SU-DHL-6 (cell line): ENCODE measurements at regions not wholly inside any gene's neighbourhood (a gene's known extent, or its start where the extent isn't known, plus 50 kb on each side); places are given as distances from the start of the nearest gene placed in this dataset.

Source experiments
- H2AFZ ChIP-seq: fragments of 200-600 bp; sonication (generic); 2 replicates; pipeline ENCODE4 v1.6.1; 2014; ENCODE audit warnings: low read depth, mild to moderate bottlenecking, moderate library complexity, mixed read lengths, antibody characterized with exemption, low read length; ENCODE audit not compliant: severe bottlenecking
- H3F3A ChIP-seq: fragments of 200-600 bp; shearing (Covaris generic); 2 replicates; pipeline ENCODE4 v1.6.0; 2016; ENCODE audit warnings: antibody characterized with exemption, mild to moderate bottlenecking; ENCODE audit not compliant: insufficient read depth
- H3K27ac ChIP-seq: fragments of 200-600 bp; sonication (generic); 2 replicates; pipeline ENCODE4 v1.5.1; 2016; ENCODE audit warnings: low read depth, mild to moderate bottlenecking, low read length, moderate library complexity, mixed read lengths
- H3K27me3 ChIP-seq: fragments of 200-600 bp; sonication (generic), shearing (Covaris generic); 2 replicates; pipeline ENCODE4 v1.6.0; 2014; ENCODE audit warnings: mild to moderate bottlenecking, low read length
- H3K36me3 ChIP-seq: fragments of 200-600 bp; sonication (generic); 2 replicates; pipeline ENCODE4 v1.6.1; 2014; ENCODE audit warnings: mild to moderate bottlenecking, low read length, mixed read lengths
- H3K4me2 ChIP-seq: fragments of 300-600, 200-600 bp; shearing (Covaris generic), sonication (generic); 2 replicates; pipeline ENCODE4 v1.6.0; 2014; ENCODE audit warnings: low read length, low read depth, mild to moderate bottlenecking; ENCODE audit not compliant: poor library complexity, severe bottlenecking
- H3K4me3 ChIP-seq: fragments of 200-600 bp; sonication (generic); 2 replicates; pipeline ENCODE4 v1.5.1; 2014; ENCODE audit warnings: antibody characterized with exemption, low read length, mild to moderate bottlenecking, mixed read lengths; ENCODE audit not compliant: insufficient read depth, poor library complexity, severe bottlenecking
- H3K79me2 ChIP-seq: fragments of 200-600 bp; sonication (generic); 2 replicates; pipeline ENCODE4 v1.6.1; 2014; ENCODE audit warnings: mild to moderate bottlenecking, low read length, moderate library complexity; ENCODE audit not compliant: insufficient read depth
- H3K9ac ChIP-seq: fragments of 200-600 bp; sonication (generic); 2 replicates; pipeline ENCODE4 v1.7.0; 2014; ENCODE audit warnings: mild to moderate bottlenecking, low read length
- H3K9me2 ChIP-seq: fragments of 200-600 bp; sonication (generic); replicated peaks from 2 replicates; pipeline ENCODE4 v1.6.1; 2014; ENCODE audit warnings: low read length; ENCODE audit not compliant: insufficient read depth
- H3K9me3 ChIP-seq: fragments of 200-600 bp; sonication (generic); 2 replicates; pipeline ENCODE4 v1.6.1; 2014; ENCODE audit warnings: low read length, mixed read lengths; ENCODE audit not compliant: insufficient read depth
- H4K20me1 ChIP-seq: fragments of 200-600 bp; sonication (generic); 2 replicates; pipeline ENCODE4 v1.6.1; 2014; ENCODE audit warnings: low read depth, mild to moderate bottlenecking, antibody characterized with exemption, low read length, moderate library complexity, mixed read lengths
- CTCF ChIP-seq: fragments of 200-600 bp; sonication (generic); IDR thresholded peaks from one replicate; pipeline ENCODE4 v1.5.1; 2017; ENCODE audit warnings: antibody characterized with exemption, mild to moderate bottlenecking, low read length, moderate library complexity; ENCODE audit not compliant: insufficient read depth, poor library complexity, severe bottlenecking
- EZH2phosphoT487 ChIP-seq: fragments of 200-600 bp; sonication (generic), shearing (Covaris generic); conservative IDR thresholded peaks from 2 replicates; pipeline ENCODE4 v1.6.1; 2018; ENCODE audit warnings: mild to moderate bottlenecking, antibody characterized with exemption, low read length, moderate library complexity, mixed read lengths

GRCh38 chr1:87905651-87906050, 577.0 kb downstream of the LMO4 start:
- no peaks in the 10 kb centered on the region for H4K20me1 ChIP-seq
- H2AFZ ChIP-seq: no peak overlapping the region
- no peaks in the 10 kb centered on the region for H3K36me3 ChIP-seq
- H3K4me3 ChIP-seq: no peak overlapping the region
- no peaks in the 10 kb centered on the region for H3K27me3 ChIP-seq
- H3K9me2 ChIP-seq: no peaks in the 10 kb centered on the region
- TF ChIP-seq EZH2phosphoT487: no peak
- TF ChIP-seq CTCF: no peak
- no peaks in the 10 kb centered on the region for H3F3A ChIP-seq
- no peaks in the 10 kb centered on the region for H3K9me3 ChIP-seq
- no peak overlapping the region for H3K9ac ChIP-seq
- no peak overlapping the region for H3K4me2 ChIP-seq
- no peaks in the 10 kb centered on the region for H3K79me2 ChIP-seq
- no peak overlapping the region for H3K27ac ChIP-seq

GRCh38 chr1:87906078-87906477, 577.4 kb downstream of the LMO4 start:
- H3K27me3 ChIP-seq: no peaks in the 10 kb centered on the region
- no peak overlapping the region for H3K27ac ChIP-seq
- H3K79me2 ChIP-seq: no peaks in the 10 kb centered on the region
- H3K4me2 ChIP-seq: no peak overlapping the region
- no peaks in the 10 kb centered on the region for H3K36me3 ChIP-seq
- no peak for TF ChIP-seq CTCF
- TF ChIP-seq EZH2phosphoT487: no peak
- no peaks in the 10 kb centered on the region for H3K9me2 ChIP-seq
- H3K9ac ChIP-seq: no peak overlapping the region
- H3K4me3 ChIP-seq: no peak overlapping the region
- no peaks in the 10 kb centered on the region for H4K20me1 ChIP-seq
- H2AFZ ChIP-seq: no peak overlapping the region
- H3F3A ChIP-seq: no peaks in the 10 kb centered on the region
- no peaks in the 10 kb centered on the region for H3K9me3 ChIP-seq

GRCh38 chr1:87913361-87913760, 584.7 kb downstream of the LMO4 start:
- Histone ChIP-seq H3K9me3 (peaks cover 13% of the 10 kb centered on the region; the same call in 1 of the 2 replicates), H3K9me2 (no peaks in the 10 kb centered on the region), H3K36me3 (peaks cover 18% of the 10 kb centered on the region), H3K79me2 (no peaks in the 10 kb centered on the region), H3K27ac (no peak overlapping the region), H4K20me1 (no peaks in the 10 kb centered on the region), H2AFZ (no peak overlapping the region), H3K9ac (no peak overlapping the region), H3K4me2 (no peak overlapping the region), H3K27me3 (no peaks in the 10 kb centered on the region), H3K4me3 (no peak overlapping the region), H3F3A (no peaks in the 10 kb centered on the region)
- TF ChIP-seq EZH2phosphoT487 (no peak), CTCF (no peak)

- H3K36me3 ChIP-seq: peaks cover 18% of the 10 kb centered on the region
- TF ChIP-seq CTCF (no peak), EZH2phosphoT487 (no peak)
- H3K27ac ChIP-seq: no peak overlapping the region
- no peak overlapping the region for H2AFZ ChIP-seq
- peaks cover 13% of the 10 kb centered on the region; the same call in 1 of the 2 replicates for H3K9me3 ChIP-seq
- no peak overlapping the region for H3K4me3 ChIP-seq
- no peaks in the 10 kb centered on the region for H3K27me3 ChIP-seq
- no peaks in the 10 kb centered on the region for H3K9me2 ChIP-seq
- H3F3A ChIP-seq: no peaks in the 10 kb centered on the region
- no peak overlapping the region for H3K9ac ChIP-seq
- H3K4me2 ChIP-seq: no peak overlapping the region
- no peaks in the 10 kb centered on the region for H3K79me2 ChIP-seq
- no peaks in the 10 kb centered on the region for H4K20me1 ChIP-seq
Observed at GRCh38 chr1:87914396-87914795, 585.7 kb downstream of the LMO4 start.
